Ramos (cell line): ENCODE measurements at regions not wholly inside any gene's neighbourhood (a gene's known extent, or its start where the extent isn't known, plus 50 kb on each side); places are given as distances from the start of the nearest gene placed in this dataset.
"Not testable (repeated sequence)": the region's sequence is repeated elsewhere in the genome, so short reads cannot be mapped to it uniquely, and the experiment has no call there.

ENCODE experiments used
- in situ Hi-C: fragments of 300-500 bp; cut with MboI; formaldehyde crosslinking; loops from one replicate; pipeline ENCODE4 v1.14.3; 2022; ENCODE audit warnings: low sequenced_read_pairs; ENCODE audit not compliant: unreplicated experiment

GRCh38 chr3:59249004-59249403 is 199.2 kb upstream of the CFAP20DC start:
- in situ Hi-C loops: no loop called here

- in situ Hi-C loops: no loop called here
Observed at GRCh38 chr3:59247402-59247841, 197.6 kb upstream of the CFAP20DC start.

- in situ Hi-C loops: no loop called here
Observed at GRCh38 chr3:59246719-59247401, 197.0 kb upstream of the CFAP20DC start.

GRCh38 chr3:59245859-59246501 is 196.2 kb upstream of the CFAP20DC start:
- in situ Hi-C loops: no loop called here

- in situ Hi-C loops: no loop called here
Observed at GRCh38 chr3:59245300-59245858, 195.6 kb upstream of the CFAP20DC start.

- in situ Hi-C loops: no loop called here
Observed at GRCh38 chr3:59244343-59244742, 194.5 kb upstream of the CFAP20DC start.

GRCh38 chr3:59243476-59243875 is 193.7 kb upstream of the CFAP20DC start:
- in situ Hi-C loops: no loop called here

- in situ Hi-C loops: no loop called here
Observed at GRCh38 chr3:59240666-59241255, 190.9 kb upstream of the CFAP20DC start.

- in situ Hi-C loops: no loop called here
Observed at GRCh38 chr3:59237121-59237520, 187.3 kb upstream of the CFAP20DC start.

- in situ Hi-C loops: no loop called here
Observed at GRCh38 chr3:59235634-59236012, 185.8 kb upstream of the CFAP20DC start.

- in situ Hi-C loops: no loop called here
Observed at GRCh38 chr3:59234884-59235633, 185.2 kb upstream of the CFAP20DC start.

- in situ Hi-C loops: not testable (repeated sequence)
Observed at GRCh38 chr3:59230379-59230778, 180.6 kb upstream of the CFAP20DC start.

GRCh38 chr3:59213860-59214259 is 164.0 kb upstream of the CFAP20DC start:
- in situ Hi-C loops: no loop called here

- in situ Hi-C loops: no loop called here
Observed at GRCh38 chr3:59212128-59212779, 162.4 kb upstream of the CFAP20DC start.

GRCh38 chr3:59210260-59210659 is 160.4 kb upstream of the CFAP20DC start:
- in situ Hi-C loops: no loop called here

GRCh38 chr3:59192473-59192872 is 142.6 kb upstream of the CFAP20DC start:
- in situ Hi-C loops: no loop called here

- in situ Hi-C loops: no loop called here
Observed at GRCh38 chr3:59191651-59192050, 141.8 kb upstream of the CFAP20DC start.

- in situ Hi-C loops: no loop called here
Observed at GRCh38 chr3:59189939-59190338, 140.1 kb upstream of the CFAP20DC start.

GRCh38 chr3:59189526-59189925 is 139.7 kb upstream of the CFAP20DC start:
- in situ Hi-C loops: no loop called here

- in situ Hi-C loops: no loop called here
Observed at GRCh38 chr3:59186725-59187124, 136.9 kb upstream of the CFAP20DC start.
